ENCODE measurements at regions not wholly inside any gene's neighbourhood (a gene's known extent, or its start where the extent isn't known, plus 50 kb on each side); places are given as distances from the start of the nearest gene placed in this dataset.

- POLR2A ChIA-PET: no interaction called here
- no peak for DNase-seq (ENCODE audit: low read depth, low spot score)
- H3K4me3 ChIP-seq (ENCODE audit: low read depth, low read length): no peak overlapping the region
- no peak for TF ChIP-seq CTCF (IDR thresholded peaks at IDR 0.05; ENCODE audit: insufficient read depth, low read length, missing control alignments)
- CTCF ChIA-PET: no interaction called here
Measured at GRCh38 chr16:76668207-76668725, 391.1 kb downstream of the CNTNAP4 start.

GRCh38 chr16:76669288-76669687 is 392.1 kb downstream of the CNTNAP4 start:
- TF ChIP-seq CTCF (IDR thresholded peaks at IDR 0.05; ENCODE audit: insufficient read depth, low read length, missing control alignments): no peak
- no peak overlapping the region for H3K4me3 ChIP-seq (ENCODE audit: low read depth, low read length)
- POLR2A ChIA-PET: no interaction called here
- DNase-seq (ENCODE audit: low read depth, low spot score): no peak
- CTCF ChIA-PET: no interaction called here

- H3K4me3 ChIP-seq (ENCODE audit: low read depth, low read length): no peak overlapping the region
- CTCF ChIA-PET: interaction anchor here (1.3 kb wide), 1 partner anchor 17 kb away, joined by 4 read pairs; no protein-coding TSS in a partner anchor
- no peak for TF ChIP-seq CTCF (IDR thresholded peaks at IDR 0.05; ENCODE audit: insufficient read depth, low read length, missing control alignments)
- POLR2A ChIA-PET: no interaction called here
- no peak for DNase-seq (ENCODE audit: low read depth, low spot score)
Measured at GRCh38 chr16:76670125-76670857, 393.1 kb downstream of the CNTNAP4 start.

- POLR2A ChIA-PET: no interaction called here
- H3K4me3 ChIP-seq (ENCODE audit: low read depth, low read length): no peak overlapping the region
- CTCF ChIA-PET: no interaction called here
- DNase-seq (ENCODE audit: low read depth, low spot score): no peak
- no peak for TF ChIP-seq CTCF (IDR thresholded peaks at IDR 0.05; ENCODE audit: insufficient read depth, low read length, missing control alignments)
Measured at GRCh38 chr16:76676356-76676755, 399.2 kb downstream of the CNTNAP4 start.

- ChIA-PET CTCF (no interaction called here), POLR2A (no interaction called here)
- no peak overlapping the region for H3K4me3 ChIP-seq (ENCODE audit: low read depth, low read length)
- no peak for TF ChIP-seq CTCF (IDR thresholded peaks at IDR 0.05; ENCODE audit: insufficient read depth, low read length, missing control alignments)
- no peak for DNase-seq (ENCODE audit: low read depth, low spot score)
Measured at GRCh38 chr16:76681296-76681695, 404.1 kb downstream of the CNTNAP4 start.

- no peak for DNase-seq (ENCODE audit: low read depth, low spot score)
- ChIA-PET POLR2A (no interaction called here), CTCF (no interaction called here)
- no peak for TF ChIP-seq CTCF (IDR thresholded peaks at IDR 0.05; ENCODE audit: insufficient read depth, low read length, missing control alignments)
- no peak overlapping the region for H3K4me3 ChIP-seq (ENCODE audit: low read depth, low read length)
Measured at GRCh38 chr16:76683051-76683450, 405.9 kb downstream of the CNTNAP4 start.
